ENCODE measurements at regions not wholly inside any gene's neighbourhood (a gene's known extent, or its start where the extent isn't known, plus 50 kb on each side); places are given as distances from the start of the nearest gene placed in this dataset.

DNA sequence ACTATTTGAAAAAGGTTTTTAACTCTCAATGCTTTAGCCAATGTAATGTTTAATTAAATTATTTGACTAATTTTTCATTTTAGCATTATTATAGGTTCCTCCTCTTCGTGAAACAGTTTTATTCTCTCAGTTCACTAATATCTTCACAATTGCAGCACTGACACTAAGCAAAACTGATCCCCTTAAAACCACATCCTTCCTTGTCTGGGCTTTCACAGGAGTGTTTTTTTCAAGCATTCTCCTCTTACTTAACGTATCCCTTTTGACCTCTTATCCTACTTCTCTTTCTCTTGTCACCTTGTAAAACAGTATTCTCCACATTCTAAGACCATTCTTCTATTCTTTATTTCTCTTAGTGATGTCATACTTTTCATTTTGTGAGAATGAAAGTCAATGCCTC, 112.8 kb downstream of the DSC3 start:
- no peak for DNase-seq (ENCODE audit: low read depth in 3 of 3, low spot score in 2 of 3)

- no peak for DNase-seq (ENCODE audit: low read depth in 3 of 3, low spot score in 2 of 3)
Measured at GRCh38 chr18:30929065-30929464, 113.5 kb downstream of the DSC3 start.

DNA sequence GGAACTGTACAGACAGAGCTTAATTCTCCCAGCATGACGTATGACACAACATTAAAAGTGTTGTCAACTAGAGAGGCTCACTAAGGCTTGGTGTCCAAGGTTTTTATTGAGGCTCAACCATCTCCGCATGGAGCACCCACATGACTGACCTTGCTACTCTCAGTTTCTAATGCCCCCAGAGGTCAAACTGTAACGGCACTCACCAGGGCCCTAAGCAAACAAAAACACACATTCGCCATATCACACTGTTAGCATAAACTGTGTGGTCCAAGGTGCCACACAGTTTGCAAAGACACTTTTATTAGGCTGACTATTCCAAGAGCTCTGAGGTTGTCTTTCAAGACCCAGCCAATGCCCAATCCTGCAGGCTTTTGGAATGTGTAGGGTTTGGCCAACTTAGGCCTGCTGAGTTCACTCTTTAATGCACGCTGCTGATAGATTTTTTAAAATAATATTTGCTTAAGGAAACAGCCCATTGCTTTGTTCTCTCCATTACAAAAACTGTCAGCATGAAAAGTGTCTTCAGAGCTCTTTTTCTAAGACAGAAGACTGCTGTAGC, 114.9 kb downstream of the DSC3 start:
- DNase-seq (ENCODE audit: low read depth in 3 of 3, low spot score in 2 of 3) = no peak

GRCh38 chr18:30927042-30927441, 115.5 kb downstream of the DSC3 start:
- DNase-seq (ENCODE audit: low read depth in 3 of 3, low spot score in 2 of 3) = no peak

DNA sequence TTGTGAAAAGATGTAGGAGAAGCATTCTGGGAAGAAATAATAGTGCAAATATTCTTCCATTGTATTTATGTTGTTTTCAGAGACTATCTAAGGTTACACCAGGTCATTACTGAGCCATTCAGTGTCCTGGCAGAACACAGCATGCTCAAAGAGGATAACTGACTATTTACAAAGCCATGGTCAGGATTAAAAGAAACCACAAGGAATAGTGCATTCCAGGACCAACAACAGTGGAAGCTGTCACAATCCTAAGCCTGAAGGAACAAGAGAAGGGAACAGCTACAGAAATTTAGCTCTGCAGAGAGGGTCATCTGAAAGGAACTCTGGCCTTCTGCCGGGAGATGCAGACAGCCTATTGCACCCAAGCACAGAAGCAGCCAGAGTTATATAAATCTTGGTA, 116.7 kb downstream of the DSC3 start:
- DNase-seq (ENCODE audit: low read depth in 3 of 3, low spot score in 2 of 3) = no peak

DNA sequence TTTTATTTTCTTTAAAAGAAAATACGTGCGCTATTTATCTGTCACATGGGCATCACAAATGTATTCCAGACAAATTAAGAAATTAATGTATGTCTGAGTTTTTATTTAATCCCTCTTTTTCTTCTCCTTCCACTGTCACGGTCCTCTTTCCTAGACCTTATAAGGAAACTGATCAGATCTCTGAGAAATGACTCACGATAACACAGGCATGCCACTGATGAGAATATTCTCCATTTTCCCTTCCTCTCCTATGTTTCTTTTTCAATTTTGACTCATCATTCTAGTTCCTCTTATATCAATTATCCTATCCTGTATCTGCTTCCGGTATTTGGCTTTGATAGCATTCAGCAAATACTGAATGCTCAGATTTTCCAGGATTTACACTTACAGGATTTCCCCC, 121.8 kb downstream of the DSC3 start:
- DNase-seq (ENCODE audit: low read depth in 3 of 3, low spot score in 2 of 3) = no peak

DNA sequence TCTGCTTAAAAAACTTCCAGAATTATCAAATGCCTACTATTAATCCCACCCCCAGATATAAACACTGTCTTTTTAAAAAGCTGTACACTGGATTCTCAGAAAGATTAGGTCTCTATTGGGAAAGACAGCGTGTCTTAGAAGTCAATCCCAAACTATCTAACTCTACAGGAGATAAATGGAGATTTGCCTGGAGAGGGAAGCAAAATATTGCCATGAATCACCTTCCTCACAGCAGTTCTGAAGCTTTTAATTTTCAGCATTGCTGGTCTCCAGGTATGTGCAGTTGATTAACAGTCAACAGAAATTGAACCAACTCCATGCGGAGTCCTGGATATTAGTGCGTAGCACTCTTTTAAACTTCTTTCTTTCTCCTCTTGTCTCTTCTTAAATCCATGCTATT, 122.2 kb downstream of the DSC3 start:
- peak in 1 of 3 donors; percentile 2 for DNase-seq (ENCODE audit: low read depth in 3 of 3, low spot score in 2 of 3)

DNA sequence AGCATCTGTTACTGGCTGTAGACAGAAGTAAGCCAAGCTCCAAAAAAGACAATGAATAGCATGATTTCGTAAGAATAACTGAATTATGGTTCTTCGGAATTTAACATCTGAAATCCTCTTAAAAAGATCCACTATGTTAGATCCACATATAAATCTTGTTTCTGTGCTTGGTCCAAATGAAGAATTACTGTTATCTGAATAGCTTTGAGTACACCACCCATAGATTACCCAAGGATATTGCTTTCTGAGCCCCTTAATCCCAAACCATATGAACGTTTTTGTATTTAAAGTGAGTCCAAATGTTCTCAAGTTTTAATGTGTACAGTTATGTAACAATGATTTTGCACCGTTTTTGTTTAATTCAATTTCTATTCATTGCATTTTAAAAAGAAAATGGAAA, 124.9 kb downstream of the DSC3 start:
- no peak for DNase-seq (ENCODE audit: low read depth in 3 of 3, low spot score in 2 of 3)

GRCh38 chr18:30915336-30915988, 127.1 kb downstream of the DSC3 start:
- DNase-seq (ENCODE audit: low read depth in 3 of 3, low spot score in 2 of 3) = no peak

DNA sequence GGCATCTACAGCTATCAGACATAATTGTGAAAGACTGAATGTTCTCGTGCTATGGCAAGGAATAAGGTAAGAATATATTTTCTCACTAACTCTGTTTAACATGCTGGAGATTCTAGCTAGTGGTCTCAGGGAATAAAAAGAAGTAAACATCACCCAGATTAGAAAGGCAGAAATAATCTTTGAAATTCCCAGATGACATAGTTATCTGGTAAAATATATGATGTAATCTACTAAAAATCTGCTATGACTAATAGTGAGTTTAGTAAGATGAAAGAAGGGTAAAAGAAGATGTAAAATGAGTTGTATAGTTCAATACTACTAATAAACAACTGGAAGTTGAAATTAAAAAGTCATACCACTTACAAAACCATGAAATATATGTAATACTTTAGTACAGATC, 134.2 kb downstream of the DSC3 start:
- no peak for DNase-seq (ENCODE audit: low read depth in 3 of 3, low spot score in 2 of 3)

DNA sequence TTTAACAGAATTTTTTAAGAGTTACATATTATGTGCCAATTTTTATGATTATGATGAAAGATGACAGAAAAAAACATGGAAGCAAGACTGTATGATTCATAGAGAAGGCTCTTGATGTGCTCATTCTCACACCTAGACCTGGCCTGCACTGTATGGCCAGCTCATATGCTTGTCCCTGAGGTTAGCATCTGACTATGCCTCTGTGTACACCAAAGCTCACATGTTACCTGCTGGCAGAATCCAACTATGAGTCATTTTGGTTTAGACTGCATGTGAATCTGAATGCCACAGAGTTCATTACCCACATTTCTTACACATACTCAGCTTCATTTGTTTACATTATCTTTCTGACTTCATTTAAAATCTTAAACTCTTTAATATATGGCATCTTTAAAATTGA, 139.0 kb downstream of the DSC3 start:
- DNase-seq (ENCODE audit: low read depth in 3 of 3, low spot score in 2 of 3) = no peak

GRCh38 chr18:30889519-30890301, 152.8 kb downstream of the DSC3 start:
- DNase-seq (ENCODE audit: low read depth in 3 of 3, low spot score in 2 of 3) = peak in 2 of 3 donors; percentile 9 to 16

DNA sequence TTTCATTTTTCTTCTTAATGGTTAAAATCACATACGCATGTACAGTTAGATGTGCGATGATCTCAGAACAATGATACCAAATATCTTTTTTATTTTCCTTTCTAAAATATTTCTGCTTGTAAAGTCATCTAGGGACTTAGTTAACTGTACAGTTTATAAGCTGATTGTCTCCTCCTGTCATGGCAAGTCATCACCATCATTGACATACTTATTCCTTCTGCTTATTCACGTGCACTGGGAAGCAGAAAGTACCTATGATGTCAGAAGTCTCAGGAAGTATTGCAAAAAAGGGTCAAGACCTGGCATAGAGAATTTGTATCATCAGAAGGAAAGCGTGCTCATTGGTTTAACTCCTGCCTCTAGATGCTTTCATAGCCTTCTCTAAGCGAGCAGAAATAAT, 154.2 kb downstream of the DSC3 start:
- DNase-seq (ENCODE audit: low read depth in 3 of 3, low spot score in 2 of 3) = no peak

- no peak for DNase-seq (ENCODE audit: low read depth in 3 of 3, low spot score in 2 of 3)
Measured at GRCh38 chr18:30886998-30887397, 155.5 kb downstream of the DSC3 start.

- DNase-seq (ENCODE audit: low read depth in 3 of 3, low spot score in 2 of 3) = no peak
Measured at GRCh38 chr18:30870466-30870865, 172.1 kb downstream of the DSC3 start.

DNA sequence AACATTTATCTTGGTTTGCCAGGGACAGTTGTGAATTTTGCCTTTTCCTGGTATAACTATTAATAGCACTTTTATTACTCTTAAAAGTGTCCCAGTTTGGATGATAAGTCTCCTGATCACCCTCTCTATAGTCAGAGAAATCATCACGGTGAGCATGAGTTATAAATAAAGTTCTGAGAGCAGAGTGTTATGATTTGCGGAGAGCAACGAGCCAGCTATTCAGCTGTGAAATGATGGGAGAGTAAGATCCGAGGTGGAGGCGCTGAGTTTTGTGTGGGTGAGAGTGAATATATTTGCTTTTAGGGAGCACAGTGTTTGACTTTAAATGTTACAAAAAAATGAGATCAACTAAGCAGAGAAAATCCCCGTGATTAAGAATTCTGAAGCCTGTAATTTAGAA, 179.6 kb downstream of the DSC3 start:
- DNase-seq (ENCODE audit: low read depth in 3 of 3, low spot score in 2 of 3) = no peak

DNA sequence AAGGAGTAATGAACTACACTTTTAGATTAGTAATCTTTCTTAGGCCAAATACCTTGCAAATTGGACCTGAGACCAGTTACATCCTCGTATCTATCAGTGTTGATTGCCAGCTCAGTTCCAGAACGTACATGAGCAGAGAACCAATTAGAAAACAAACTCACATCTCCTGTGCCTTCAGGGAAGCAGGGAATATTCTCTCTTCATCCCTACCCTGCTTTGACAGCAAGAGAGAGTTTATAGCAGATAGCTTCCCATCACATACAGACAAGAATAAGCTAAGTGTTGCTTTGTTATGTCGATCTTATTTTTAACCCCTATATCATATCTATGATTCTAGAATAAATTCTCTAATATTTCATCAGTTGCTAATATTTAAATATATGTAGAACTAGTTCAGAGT, 181.8 kb downstream of the DSC3 start:
- DNase-seq (ENCODE audit: low read depth in 3 of 3, low spot score in 2 of 3) = no peak

GRCh38 chr18:30859036-30859435, 183.5 kb downstream of the DSC3 start:
- no peak for DNase-seq (ENCODE audit: low read depth in 3 of 3, low spot score in 2 of 3)

DNA sequence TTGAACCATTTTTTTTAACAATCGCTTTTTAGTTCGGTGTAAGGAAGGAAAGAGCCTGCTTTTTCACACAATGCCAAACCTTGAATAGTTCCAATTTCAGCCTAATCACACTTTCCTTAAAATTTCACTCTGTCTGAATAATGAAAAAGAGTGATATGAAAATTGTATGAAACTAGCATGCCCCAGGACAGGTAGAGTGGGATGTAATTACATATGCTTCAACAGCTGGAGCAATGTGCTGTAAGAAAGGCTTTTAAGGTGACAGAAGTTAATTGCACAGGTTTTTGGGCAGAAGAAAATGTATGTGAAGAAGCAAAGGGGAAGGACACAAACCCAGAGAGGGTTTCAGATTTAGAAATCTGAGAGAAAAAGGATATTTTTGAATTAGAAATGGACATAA, 184.0 kb downstream of the DSC3 start:
- DNase-seq (ENCODE audit: low read depth in 3 of 3, low spot score in 2 of 3) = no peak

DNA sequence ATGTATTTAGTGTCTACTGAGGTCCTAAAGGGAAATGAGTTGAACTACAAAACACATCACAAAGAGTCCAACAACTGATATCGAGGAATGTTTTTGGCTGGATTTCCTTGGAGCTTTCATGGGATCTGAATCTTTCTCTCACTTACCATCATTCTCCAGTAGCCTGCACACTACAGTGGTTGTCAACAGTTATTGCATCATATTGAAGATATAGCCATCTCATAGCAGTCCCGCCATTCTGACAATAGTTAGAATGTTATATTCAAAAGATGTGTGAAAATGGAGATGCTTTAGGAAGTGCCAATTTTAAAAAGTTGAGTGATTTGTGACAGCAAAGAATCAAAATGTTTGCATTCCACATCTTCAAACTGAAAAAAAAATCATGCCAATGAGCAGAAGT, 186.8 kb downstream of the DSC3 start:
- no peak for DNase-seq (ENCODE audit: low read depth in 3 of 3, low spot score in 2 of 3)

GRCh38 chr18:30852980-30853379, 189.6 kb downstream of the DSC3 start:
- no peak for DNase-seq (ENCODE audit: low read depth in 3 of 3, low spot score in 2 of 3)

DNA sequence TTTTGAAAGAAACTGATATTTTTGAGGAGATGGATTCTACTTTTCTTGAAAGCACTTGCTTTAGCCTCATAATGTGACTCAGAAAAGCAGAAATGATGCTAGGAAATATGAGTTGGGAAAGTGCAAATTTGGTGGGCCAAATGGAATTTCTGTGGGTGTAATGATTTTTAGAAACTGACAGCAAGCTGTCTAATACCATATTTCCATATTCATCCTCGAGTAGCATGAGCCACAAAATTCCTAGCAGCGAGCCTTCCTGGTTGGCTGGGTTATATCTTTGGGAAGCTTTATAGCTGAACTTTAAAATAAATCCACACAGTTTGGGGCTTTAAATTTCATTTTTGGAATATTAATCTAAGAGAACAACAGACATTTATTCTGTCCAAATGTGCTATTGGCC, 190.0 kb downstream of the DSC3 start:
- no peak for DNase-seq (ENCODE audit: low read depth in 3 of 3, low spot score in 2 of 3)
